MM.1S (cell line): ENCODE measurements at regions not wholly inside any gene's neighbourhood (a gene's known extent, or its start where the extent isn't known, plus 50 kb on each side); places are given as distances from the start of the nearest gene placed in this dataset.
"Not testable (repeated sequence)": the region's sequence is repeated elsewhere in the genome, so short reads cannot be mapped to it uniquely, and the experiment has no call there.

ENCODE experiments used
- DNase-seq: peaks from one replicate; pipeline ENCODE4 v3.0.0-alpha.2; 2015
- H2AFZ ChIP-seq: fragments of 300-600 bp; sonication (generic); 2 replicates; pipeline ENCODE4 v1.6.0; 2016; ENCODE audit warnings: antibody characterized with exemption, low read length
- H3F3A ChIP-seq: fragments of 300-600 bp; sonication (generic); 2 replicates; pipeline ENCODE4 v1.6.1; 2016; ENCODE audit warnings: mild to moderate bottlenecking, antibody characterized with exemption, low read length, moderate library complexity, mixed read lengths; ENCODE audit not compliant: insufficient read depth
- H3K27ac ChIP-seq: fragments of 300-600 bp; sonication (generic); 2 replicates; pipeline ENCODE4 v1.5.1; 2016; ENCODE audit warnings: mild to moderate bottlenecking, low read length
- H3K27me3 ChIP-seq: fragments of 300-600 bp; sonication (generic); replicated peaks from 2 replicates; pipeline ENCODE4 v1.6.0; 2016; ENCODE audit warnings: low read length; ENCODE audit not compliant: insufficient read depth
- H3K36me3 ChIP-seq: fragments of 300-600 bp; sonication (generic); replicated peaks from 2 replicates; pipeline ENCODE4 v1.6.1; 2016; ENCODE audit warnings: mild to moderate bottlenecking, low read length, mixed read lengths; ENCODE audit not compliant: insufficient read depth
- H3K4me1 ChIP-seq: fragments of 300-600 bp; sonication (generic); 2 replicates; pipeline ENCODE4 v1.6.1; 2016; ENCODE audit warnings: low read length, mixed read lengths
- H3K4me2 ChIP-seq: fragments of 300-600 bp; sonication (generic); 2 replicates; pipeline ENCODE4 v1.6.0; 2016; ENCODE audit warnings: low read depth, low read length
- H3K4me3 ChIP-seq: fragments of 300-600 bp; sonication (generic); 2 replicates; pipeline ENCODE4 v1.5.1; 2016; ENCODE audit warnings: low read length, mixed read lengths
- H3K79me2 ChIP-seq: fragments of 300-600 bp; sonication (generic); 2 replicates; pipeline ENCODE4 v1.6.1; 2016; ENCODE audit warnings: mixed run types, low read length, mixed read lengths
- H3K9ac ChIP-seq: fragments of 300-600 bp; sonication (generic); 2 replicates; pipeline ENCODE4 v1.6.1; 2016; ENCODE audit warnings: low read length, mixed read lengths
- H3K9me2 ChIP-seq: fragments of 300-600 bp; sonication (generic); replicated peaks from 2 replicates; pipeline ENCODE4 v1.6.1; 2016; ENCODE audit warnings: mild to moderate bottlenecking, low read length, mixed read lengths; ENCODE audit not compliant: insufficient read depth
- H3K9me3 ChIP-seq: fragments of 300-600 bp; sonication (generic); replicated peaks from 2 replicates; pipeline ENCODE4 v1.6.1; 2016; ENCODE audit warnings: mild to moderate bottlenecking, low read length, mixed read lengths; ENCODE audit not compliant: insufficient read depth
- H4K20me1 ChIP-seq: fragments of 300-600 bp; sonication (generic); 2 replicates; pipeline ENCODE4 v1.6.1; 2016; ENCODE audit warnings: mild to moderate bottlenecking, low read length, moderate library complexity, mixed read lengths; ENCODE audit not compliant: insufficient read depth
- EZH2 ChIP-seq: fragments of 300-600 bp; sonication (generic); optimal IDR thresholded peaks from 2 replicates; pipeline ENCODE3; 2017; ENCODE audit warnings: low read depth, mild to moderate bottlenecking, antibody characterized with exemption, low read length, mixed read lengths
- EZH2phosphoT487 ChIP-seq: fragments of 300-600 bp; sonication (generic); IDR thresholded peaks from 2 replicates; pipeline ENCODE4 v1.6.1; 2018; ENCODE audit warnings: antibody characterized with exemption, low read length
- TF ChIP-seq, protein P1 (sequence below): fragments of 300-600 bp; sonication (generic); IDR thresholded peaks from 2 replicates; pipeline ENCODE4 v1.5.1; 2016; ENCODE audit warnings: antibody characterized with exemption, low read length, mixed read lengths

DNA sequence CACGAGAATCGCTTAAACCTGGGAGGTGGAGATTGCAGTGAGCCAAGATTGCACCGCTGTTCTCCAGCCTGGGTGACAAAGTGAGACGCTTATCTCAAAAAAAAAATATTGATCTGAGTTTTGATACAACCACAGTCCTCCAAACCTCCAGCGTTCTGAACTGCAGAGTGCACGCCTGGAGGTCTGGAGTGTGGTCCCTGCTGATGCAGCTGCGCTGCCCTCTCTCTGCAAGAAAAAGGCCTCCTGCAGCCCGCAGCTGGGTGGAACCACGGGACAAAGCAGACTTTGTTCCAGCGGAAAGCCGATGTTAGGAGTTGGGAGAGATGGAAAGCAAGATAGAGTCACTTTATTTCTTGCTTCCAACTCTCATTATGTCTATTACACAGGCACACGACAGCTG lies 144.9 kb upstream of the SOD1 start:
- H3K36me3 ChIP-seq: no peaks in the 10 kb centered on the region
- no peaks in the 10 kb centered on the region for H3K9me3 ChIP-seq
- no peak overlapping the region for H3K9ac ChIP-seq
- no peak overlapping the region for H3K4me2 ChIP-seq
- H3K9me2 ChIP-seq: no peaks in the 10 kb centered on the region
- no peak for DNase-seq
- H3K4me1 ChIP-seq: no peaks in the 10 kb centered on the region
- 0 out of 2 replicates have a peak, but pooled peaks cover 3% of the 10 kb centered on the region for H4K20me1 ChIP-seq
- no peaks in the 10 kb centered on the region for H3K27me3 ChIP-seq
- H2AFZ ChIP-seq: no peak overlapping the region
- H3K4me3 ChIP-seq: no peak overlapping the region
- H3F3A ChIP-seq: no peaks in the 10 kb centered on the region
- H3K79me2 ChIP-seq: peaks cover 91% of the 10 kb centered on the region
- H3K27ac ChIP-seq: no peak overlapping the region
- TF ChIP-seq, protein P1, sequence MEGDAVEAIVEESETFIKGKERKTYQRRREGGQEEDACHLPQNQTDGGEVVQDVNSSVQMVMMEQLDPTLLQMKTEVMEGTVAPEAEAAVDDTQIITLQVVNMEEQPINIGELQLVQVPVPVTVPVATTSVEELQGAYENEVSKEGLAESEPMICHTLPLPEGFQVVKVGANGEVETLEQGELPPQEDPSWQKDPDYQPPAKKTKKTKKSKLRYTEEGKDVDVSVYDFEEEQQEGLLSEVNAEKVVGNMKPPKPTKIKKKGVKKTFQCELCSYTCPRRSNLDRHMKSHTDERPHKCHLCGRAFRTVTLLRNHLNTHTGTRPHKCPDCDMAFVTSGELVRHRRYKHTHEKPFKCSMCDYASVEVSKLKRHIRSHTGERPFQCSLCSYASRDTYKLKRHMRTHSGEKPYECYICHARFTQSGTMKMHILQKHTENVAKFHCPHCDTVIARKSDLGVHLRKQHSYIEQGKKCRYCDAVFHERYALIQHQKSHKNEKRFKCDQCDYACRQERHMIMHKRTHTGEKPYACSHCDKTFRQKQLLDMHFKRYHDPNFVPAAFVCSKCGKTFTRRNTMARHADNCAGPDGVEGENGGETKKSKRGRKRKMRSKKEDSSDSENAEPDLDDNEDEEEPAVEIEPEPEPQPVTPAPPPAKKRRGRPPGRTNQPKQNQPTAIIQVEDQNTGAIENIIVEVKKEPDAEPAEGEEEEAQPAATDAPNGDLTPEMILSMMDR: no peak
- no peak for TF ChIP-seq EZH2
- no peak for TF ChIP-seq EZH2phosphoT487

GRCh38 chr21:31513541-31513940 lies 146.0 kb upstream of the SOD1 start:
- H3K9me3 ChIP-seq, H3K36me3 ChIP-seq, H3F3A ChIP-seq, H3K27me3 ChIP-seq, H3K4me3 ChIP-seq, H3K9ac ChIP-seq, DNase-seq, H4K20me1 ChIP-seq, H3K27ac ChIP-seq, H3K4me2 ChIP-seq, H2AFZ ChIP-seq, H3K4me1 ChIP-seq, H3K9me2 ChIP-seq: not testable (repeated sequence)
- peaks cover 93% of the 10 kb centered on the region for H3K79me2 ChIP-seq

DNA sequence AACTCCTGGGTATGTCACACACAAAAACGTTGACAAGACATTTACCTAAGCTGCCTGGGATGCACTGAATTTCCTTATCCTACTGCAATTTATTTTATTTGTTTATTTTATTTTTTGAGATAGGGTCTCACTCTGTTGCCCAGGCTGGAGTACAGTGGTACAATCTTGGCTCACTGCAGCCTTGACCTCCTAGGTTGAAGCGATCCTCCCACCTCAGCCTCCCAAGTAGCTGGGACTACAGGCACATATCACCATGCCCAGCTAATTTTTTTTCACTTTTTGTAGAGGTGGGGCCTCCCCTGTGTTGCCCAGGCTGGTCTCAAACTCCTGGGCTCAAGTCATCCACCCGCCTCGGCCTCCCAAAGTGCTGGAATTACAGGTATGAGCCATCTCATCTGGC lies 147.5 kb upstream of the SOD1 start:
- not testable (repeated sequence) for H3K36me3 ChIP-seq, H3K4me2 ChIP-seq, H3K27ac ChIP-seq, H4K20me1 ChIP-seq, H3K4me3 ChIP-seq, H3K27me3 ChIP-seq, DNase-seq, H3K9me3 ChIP-seq, H2AFZ ChIP-seq, H3K9me2 ChIP-seq, H3K9ac ChIP-seq
- H3F3A ChIP-seq: peaks cover 10% of the 10 kb centered on the region; the same call in 1 of the 2 replicates
- H3K4me1 ChIP-seq: peaks cover 14% of the 10 kb centered on the region
- H3K79me2 ChIP-seq: peaks cover 90% of the 10 kb centered on the region

DNA sequence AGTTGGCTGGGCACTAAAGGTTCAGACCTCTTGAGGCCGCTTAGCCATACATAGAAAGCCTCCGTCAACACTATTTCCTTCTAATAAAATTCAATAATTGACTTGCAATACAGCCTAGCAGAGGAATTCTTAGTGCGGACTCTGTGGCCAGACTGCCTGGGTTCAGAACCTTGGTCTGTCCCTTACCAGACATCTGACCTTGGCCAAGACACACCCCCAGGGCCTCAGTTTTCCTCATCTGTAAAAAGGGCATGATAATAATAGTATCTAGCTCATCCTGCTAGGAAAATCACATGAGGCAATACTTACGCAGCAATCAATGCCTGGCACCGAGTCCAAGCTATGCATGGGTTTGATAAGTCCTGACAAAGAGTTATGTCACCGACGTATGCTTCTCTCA lies 148.2 kb upstream of the SOD1 start:
- no peaks in the 10 kb centered on the region for H3K9me3 ChIP-seq
- no peak overlapping the region for H3K4me3 ChIP-seq
- H3K27me3 ChIP-seq: no peaks in the 10 kb centered on the region
- H3K36me3 ChIP-seq: no peaks in the 10 kb centered on the region
- no peak for DNase-seq
- peaks cover 87% of the 10 kb centered on the region for H3K79me2 ChIP-seq
- 0 out of 2 replicates have a peak, but pooled peaks cover 3% of the 10 kb centered on the region for H4K20me1 ChIP-seq
- no peak overlapping the region for H3K9ac ChIP-seq
- peaks cover 19% of the 10 kb centered on the region for H3K4me1 ChIP-seq
- H3F3A ChIP-seq: peaks cover 10% of the 10 kb centered on the region; the same call in 1 of the 2 replicates
- H3K9me2 ChIP-seq: no peaks in the 10 kb centered on the region
- H3K27ac ChIP-seq: no peak overlapping the region
- H2AFZ ChIP-seq: no peak overlapping the region
- TF ChIP-seq, protein P1: no peak
- TF ChIP-seq EZH2 (no peak), EZH2phosphoT487 (no peak)
- H3K4me2 ChIP-seq: no peak overlapping the region
